Epithelial cell of proximal tubule (primary cell): ENCODE measurements at regions not wholly inside any gene's neighbourhood (a gene's known extent, or its start where the extent isn't known, plus 50 kb on each side); places are given as distances from the start of the nearest gene placed in this dataset.

ENCODE experiments used
- DNase-seq: peaks from one replicate; pipeline ENCODE4 v3.0.0-alpha.2; 2011; ENCODE audit warnings: low read depth
- H3K4me3 ChIP-seq: 2 replicates; pipeline ENCODE4 v1.5.1; 2011; ENCODE audit warnings: low read depth, mild to moderate bottlenecking, low read length
- CTCF ChIP-seq: conservative IDR thresholded peaks from 2 replicates; pipeline ENCODE4 v1.5.1; 2012; ENCODE audit warnings: low read depth, mild to moderate bottlenecking, low read length

- no peak for DNase-seq
- no peak overlapping the region for H3K4me3 ChIP-seq
- no peak for TF ChIP-seq CTCF
Observed at GRCh38 chr5:143473481-143473880, 70.0 kb upstream of the NR3C1 start.

DNA sequence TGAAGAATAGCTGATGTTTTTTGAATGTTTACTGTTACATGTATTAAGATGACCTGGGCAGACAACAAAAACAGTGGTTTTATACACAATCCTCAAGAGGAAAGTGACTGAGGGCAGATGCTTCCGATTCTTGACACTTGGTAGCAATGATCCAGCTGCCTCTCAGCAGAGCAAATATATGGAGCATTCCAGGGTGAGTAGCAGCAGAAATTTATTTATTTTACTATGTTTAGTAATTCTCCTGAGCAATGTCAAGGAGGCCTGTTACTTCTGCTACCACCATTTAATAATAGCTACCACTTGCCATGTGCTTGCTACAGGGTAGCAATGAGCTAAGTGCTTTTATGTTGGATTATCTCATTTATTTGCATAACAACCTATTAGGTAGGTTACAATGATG lies 69.1 kb upstream of the NR3C1 start:
- DNase-seq, result no peak
- no peak for TF ChIP-seq CTCF
- no peak overlapping the region for H3K4me3 ChIP-seq

DNA sequence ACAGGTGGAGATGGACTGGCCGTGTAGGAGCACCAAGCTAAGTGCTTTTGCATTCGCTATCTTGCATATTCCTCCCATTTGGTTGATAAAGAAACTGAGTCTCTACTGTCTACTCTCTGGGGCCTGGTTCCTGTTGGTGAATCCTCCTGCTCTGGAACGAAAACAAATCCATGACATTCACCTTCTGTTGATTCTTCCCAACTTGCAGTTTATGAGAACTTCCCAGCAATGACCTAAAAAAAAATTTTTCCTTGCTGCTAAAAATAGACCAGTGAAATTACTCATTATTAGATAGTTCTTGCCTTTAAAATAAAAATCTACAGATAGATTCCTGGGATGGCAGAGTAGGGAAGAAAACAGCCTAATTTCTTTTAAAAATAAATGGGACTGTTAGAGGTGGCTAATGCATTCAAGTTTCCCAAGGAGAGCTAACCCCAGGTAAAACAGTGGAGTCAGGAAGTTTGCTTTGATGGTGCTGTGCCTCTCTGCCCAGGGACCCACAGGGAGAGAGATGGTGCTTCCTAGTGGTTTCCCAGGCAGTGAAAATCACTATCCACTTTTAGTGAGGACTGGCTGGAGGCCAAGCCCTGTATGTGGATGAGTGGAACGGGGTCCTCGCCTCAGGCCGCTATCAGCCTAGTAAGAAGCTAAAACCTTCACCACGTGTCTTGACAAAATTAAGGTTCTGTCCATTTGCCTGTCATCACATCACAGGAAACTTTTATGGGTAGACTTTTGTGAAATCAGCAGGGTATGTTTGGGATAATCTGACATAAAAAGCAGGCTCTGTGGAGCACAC lies 68.4 kb upstream of the NR3C1 start:
- TF ChIP-seq CTCF, result no peak
- no peak for DNase-seq
- H3K4me3 ChIP-seq, result no peak overlapping the region

DNA sequence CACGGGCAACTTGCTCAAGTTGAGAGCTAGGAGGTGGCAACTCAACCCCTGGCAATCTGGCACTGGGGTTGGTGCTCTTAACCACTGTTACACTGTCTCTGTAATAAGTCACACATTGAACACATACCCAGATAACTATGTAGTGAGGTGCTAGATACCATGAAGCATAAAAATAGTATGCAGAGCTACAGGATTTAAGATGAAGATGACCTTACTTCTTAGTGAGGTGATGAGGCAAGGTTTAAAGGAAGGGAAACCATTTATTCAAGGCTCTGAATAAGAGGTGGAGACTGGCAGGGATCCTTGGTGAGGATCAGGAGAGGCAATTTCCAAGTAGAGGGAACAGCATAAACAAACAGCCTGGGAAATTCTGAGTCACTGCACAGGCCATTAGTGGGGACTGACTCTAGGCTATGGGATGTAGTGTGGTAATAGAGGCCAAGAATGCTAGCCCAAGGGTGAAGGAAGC lies 67.6 kb upstream of the NR3C1 start:
- no peak overlapping the region for H3K4me3 ChIP-seq
- DNase-seq, result peak; percentile 98
- no peak for TF ChIP-seq CTCF

DNA sequence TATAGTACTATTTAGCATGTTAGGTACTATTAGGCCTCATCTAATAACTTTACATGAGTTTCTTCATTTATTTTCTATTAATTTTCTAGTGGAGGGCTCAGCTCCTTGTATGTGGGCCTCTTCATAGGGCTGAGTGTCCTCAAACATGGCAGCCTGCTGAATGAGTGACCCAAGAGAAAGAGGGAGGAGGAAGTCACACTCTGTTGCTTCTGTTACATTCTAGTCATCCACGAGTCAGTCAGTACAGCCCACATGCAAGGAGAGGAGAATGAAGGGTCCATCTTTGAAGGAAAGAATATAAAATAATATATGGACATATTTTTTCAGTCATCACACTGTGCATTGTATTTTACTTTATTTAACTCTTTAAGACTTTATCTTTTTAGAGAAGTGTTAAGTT lies 66.6 kb upstream of the NR3C1 start:
- H3K4me3 ChIP-seq, result no peak overlapping the region
- no peak for TF ChIP-seq CTCF
- no peak for DNase-seq

GRCh38 chr5:143469125-143469524 lies 65.6 kb upstream of the NR3C1 start:
- H3K4me3 ChIP-seq, result no peak overlapping the region
- TF ChIP-seq CTCF, result no peak
- DNase-seq, result no peak

GRCh38 chr5:143466632-143467031 lies 63.1 kb upstream of the NR3C1 start:
- no peak overlapping the region for H3K4me3 ChIP-seq
- TF ChIP-seq CTCF, result no peak
- DNase-seq, result no peak
